Right atrium auricular region (tissue), 2 donors: ENCODE measurements at regions not wholly inside any gene's neighbourhood (a gene's known extent, or its start where the extent isn't known, plus 50 kb on each side); places are given as distances from the start of the nearest gene placed in this dataset.

Experiments
- DNase-seq: peaks from one replicate; pipeline ENCODE4 v3.0.0-alpha.2; 2019; ENCODE audit warnings: low spot score
- H3K27ac ChIP-seq, 2 donors: fragments of 200-600 bp; sonication (generic); 1 replicate in 1 of 2; 2 replicates in 1 of 2; pipeline ENCODE4 v1.5.1; 2016 to 2019
- H3K27me3 ChIP-seq, 2 donors: fragments of 200-600 bp; sonication (generic); one replicate each; pipeline versions ENCODE4 v1.5.1 to v1.6.0; 2017 to 2019
- H3K36me3 ChIP-seq: fragments of 200-600 bp; sonication (generic); one replicate; pipeline ENCODE4 v1.5.1; 2016
- H3K4me1 ChIP-seq, 2 donors: fragments of 200-600 bp; sonication (generic); one replicate each; pipeline versions ENCODE4 v1.5.1 to v1.6.0; 2017 to 2019
- H3K4me3 ChIP-seq, 2 donors: fragments of 200-600 bp; sonication (generic); 1 replicate in 1 of 2; 2 replicates in 1 of 2; pipeline ENCODE4 v1.5.1; 2017 to 2019; ENCODE audit warnings: mild to moderate bottlenecking in 1 of 2, moderate library complexity in 1 of 2
- H3K9me3 ChIP-seq, 2 donors: fragments of 200-600 bp; sonication (generic); one replicate each; pipeline ENCODE4 v1.5.1; 2019
- CTCF ChIP-seq, 2 donors: fragments of 200-600 bp; sonication (generic); IDR thresholded peaks; one replicate each; pipeline ENCODE4 v1.5.1; 2019; ENCODE audit warnings: antibody characterized with exemption in 2 of 2

- peak in 1 of 2 donors; percentile 78 for TF ChIP-seq CTCF (IDR thresholded peaks at IDR 0.05)
- no peak for DNase-seq
- H3K27ac ChIP-seq = no peak overlapping the region
- no peak overlapping the region for H3K4me3 ChIP-seq
- H3K36me3 ChIP-seq = no peaks in the 10 kb centered on the region
- H3K27me3 ChIP-seq = no peaks in the 10 kb centered on the region
- H3K4me1 ChIP-seq = peaks cover 0 to 13% of the 10 kb centered on the region in 2 donors
- H3K9me3 ChIP-seq = no peaks in the 10 kb centered on the region
These were observed 189.5 kb downstream of the TFCP2L1 start for GRCh38 chr2:121095257-121096080.

- TF ChIP-seq CTCF (IDR thresholded peaks at IDR 0.05) = no peak
- H3K36me3 ChIP-seq = no peaks in the 10 kb centered on the region
- H3K27ac ChIP-seq = no peak overlapping the region
- H3K4me1 ChIP-seq = peaks cover 0 to 17% of the 10 kb centered on the region in 2 donors
- H3K4me3 ChIP-seq = no peak overlapping the region
- H3K27me3 ChIP-seq = no peaks in the 10 kb centered on the region
- no peaks in the 10 kb centered on the region for H3K9me3 ChIP-seq
- DNase-seq = no peak
These were observed 188.4 kb downstream of the TFCP2L1 start for GRCh38 chr2:121096611-121097010.

DNA sequence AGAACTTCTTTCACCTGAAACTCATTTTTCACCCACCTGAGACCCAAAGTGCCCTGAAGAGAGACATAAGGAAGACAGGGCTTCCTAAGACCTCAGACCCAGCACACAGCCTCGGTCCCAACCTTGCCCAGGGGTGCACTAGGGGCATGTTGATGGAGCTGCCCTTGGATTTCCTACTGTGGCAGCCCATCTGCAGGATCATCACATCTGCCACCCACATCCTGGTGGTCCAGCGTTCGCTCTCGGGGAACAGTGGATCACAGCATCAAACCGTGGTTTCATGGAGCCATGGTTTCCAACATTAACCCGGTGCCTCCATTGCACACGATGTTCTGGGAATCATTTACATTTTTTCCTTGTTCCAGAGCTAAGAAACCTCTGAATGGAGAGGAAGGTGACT lies 186.4 kb downstream of the TFCP2L1 start:
- H3K4me3 ChIP-seq = no peak overlapping the region
- H3K4me1 ChIP-seq = peaks cover 0 to 17% of the 10 kb centered on the region in 2 donors
- no peaks in the 10 kb centered on the region for H3K9me3 ChIP-seq
- no peak for DNase-seq
- no peak for TF ChIP-seq CTCF (IDR thresholded peaks at IDR 0.05)
- H3K27me3 ChIP-seq = no peaks in the 10 kb centered on the region
- H3K36me3 ChIP-seq = no peaks in the 10 kb centered on the region
- no peak overlapping the region for H3K27ac ChIP-seq

DNA sequence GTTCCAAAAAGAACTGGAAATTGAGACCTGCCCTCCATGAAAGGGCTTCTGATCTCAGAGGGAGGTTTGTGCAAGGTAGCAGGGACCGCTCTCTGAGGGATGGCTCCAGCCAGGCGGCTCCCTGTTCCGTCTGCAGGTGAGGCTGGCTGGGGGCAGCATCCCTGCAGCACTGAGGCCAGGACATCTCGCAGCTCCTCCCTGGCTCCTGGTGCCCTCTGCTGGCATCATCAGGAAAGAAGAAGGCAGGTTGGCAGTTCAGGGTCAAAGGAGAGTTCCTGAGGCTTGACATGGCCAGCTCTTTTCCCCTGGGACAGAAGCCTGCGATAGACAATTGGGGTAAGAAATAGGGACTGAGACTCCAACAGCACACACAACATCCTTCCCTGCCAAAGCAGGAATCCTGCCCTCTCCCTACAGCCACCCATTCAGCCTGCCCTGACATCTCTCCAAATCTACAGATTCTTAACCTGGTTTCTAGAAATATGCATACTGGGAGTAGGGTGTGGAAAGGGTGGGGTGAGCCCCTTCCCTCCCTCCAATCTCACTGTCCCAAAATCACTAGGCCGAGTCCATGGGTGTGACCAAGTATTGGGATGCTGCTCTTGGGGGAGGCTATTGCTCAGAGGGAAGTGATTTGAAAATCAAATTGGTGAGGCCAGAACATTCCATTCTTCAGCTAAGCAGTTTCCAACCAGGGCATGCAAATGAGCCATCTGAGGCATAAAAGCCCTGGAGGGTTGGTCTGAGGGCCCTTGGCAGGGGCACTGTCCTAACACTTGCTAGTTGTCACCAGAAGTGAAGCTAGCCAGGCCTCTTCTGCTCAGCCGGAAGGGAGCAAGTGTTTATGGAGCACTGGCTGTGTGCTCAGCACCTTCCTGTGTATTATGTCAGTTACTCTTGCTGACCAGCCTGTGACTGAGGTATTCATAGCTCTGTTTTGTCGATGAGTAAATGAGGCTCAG lies 185.4 kb downstream of the TFCP2L1 start:
- Histone ChIP-seq H3K4me1 (peaks cover 0 to 17% of the 10 kb centered on the region in 2 donors), H3K27me3 (no peaks in the 10 kb centered on the region), H3K36me3 (no peaks in the 10 kb centered on the region), H3K9me3 (no peaks in the 10 kb centered on the region), H3K4me3 (no peak overlapping the region), H3K27ac (peak overlapping the region; percentile 26 to 49)
- TF ChIP-seq CTCF (IDR thresholded peaks at IDR 0.05) = peak in 1 of 2 donors; percentile 21
- no peak for DNase-seq

DNA sequence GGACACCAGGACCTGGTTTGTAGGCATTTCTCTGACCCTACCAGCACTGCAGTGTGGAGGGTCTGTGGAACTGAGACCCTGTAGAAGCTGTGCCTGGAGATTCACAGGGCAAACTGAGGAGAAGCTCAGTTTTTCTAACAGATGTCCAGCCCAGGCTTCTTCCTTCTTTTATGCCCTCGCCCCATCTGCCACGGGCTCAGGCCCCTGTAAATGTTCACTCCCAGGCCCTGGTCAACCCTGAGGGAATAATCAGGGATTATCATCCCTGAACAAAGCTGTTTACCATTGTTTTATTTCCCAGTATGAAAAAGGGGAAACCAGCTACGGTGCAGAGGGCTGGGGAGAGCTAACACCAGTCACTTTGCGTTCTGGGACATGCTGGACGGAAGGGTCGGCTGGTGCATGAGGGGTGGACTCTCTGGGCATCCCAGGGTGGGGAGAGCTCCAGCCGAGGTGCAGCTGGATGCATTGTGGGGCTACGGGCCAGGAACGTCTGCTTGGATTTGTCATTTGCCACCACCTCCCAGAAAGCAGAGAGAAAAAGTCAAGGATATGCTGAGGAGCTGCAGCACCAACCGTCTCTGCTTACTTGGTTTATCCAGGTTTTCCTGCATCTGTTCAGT lies 183.8 kb downstream of the TFCP2L1 start:
- H3K4me1 ChIP-seq = peaks cover 0 to 17% of the 10 kb centered on the region in 2 donors
- no peak overlapping the region for H3K4me3 ChIP-seq
- no peaks in the 10 kb centered on the region for H3K27me3 ChIP-seq
- H3K9me3 ChIP-seq = no peaks in the 10 kb centered on the region
- TF ChIP-seq CTCF (IDR thresholded peaks at IDR 0.05) = no peak
- H3K27ac ChIP-seq = no peak overlapping the region
- no peak for DNase-seq
- no peaks in the 10 kb centered on the region for H3K36me3 ChIP-seq
